DMS53 treated with DMSO at 0.1 percent for 48 hours (cell line): ENCODE measurements at regions not wholly inside any gene's neighbourhood (a gene's known extent, or its start where the extent isn't known, plus 50 kb on each side); places are given as distances from the start of the nearest gene placed in this dataset.
"Not testable (repeated sequence)": the region's sequence is repeated elsewhere in the genome, so short reads cannot be mapped to it uniquely, and the experiment has no call there.

Source experiments
- DNase-seq: peaks from one replicate; lab custom pipeline; 2025; ENCODE audit not compliant: unreplicated experiment; lab: John Stamatoyannopoulos, UW

GRCh38 chr6:109255946-109256640, 126.2 kb downstream of the CD164 start:
- peak; percentile 69 for DNase-seq

- no peak for DNase-seq
These were observed 127.2 kb downstream of the CD164 start for GRCh38 chr6:109255087-109255486.

- DNase-seq, result no peak
These were observed 128.9 kb downstream of the CD164 start for GRCh38 chr6:109253366-109253765.

GRCh38 chr6:109252261-109253041, 129.8 kb downstream of the CD164 start:
- DNase-seq, result no peak

GRCh38 chr6:109251839-109252238, 130.4 kb downstream of the CD164 start:
- DNase-seq, result no peak

- DNase-seq, result not testable (repeated sequence)
These were observed 131.6 kb downstream of the CD164 start for GRCh38 chr6:109250544-109251156.

- no peak for DNase-seq
These were observed 138.1 kb downstream of the CD164 start for GRCh38 chr6:109243863-109244825.

- no peak for DNase-seq
These were observed 139.3 kb downstream of the CD164 start for GRCh38 chr6:109242925-109243324.

GRCh38 chr6:109242029-109242428, 140.2 kb downstream of the CD164 start:
- DNase-seq, result no peak

GRCh38 chr6:109241199-109241598, 141.1 kb downstream of the CD164 start:
- DNase-seq, result no peak

GRCh38 chr6:109240370-109241084, 141.7 kb downstream of the CD164 start:
- DNase-seq, result no peak

GRCh38 chr6:109239651-109240321, 142.5 kb downstream of the CD164 start:
- DNase-seq, result no peak

- DNase-seq, result no peak
These were observed 143.1 kb downstream of the CD164 start for GRCh38 chr6:109239160-109239559.

- no peak for DNase-seq
These were observed 143.1 kb downstream of the CEP57L1 start for GRCh38 chr6:109238396-109238795.

GRCh38 chr6:109237986-109238329, 142.7 kb downstream of the CEP57L1 start:
- DNase-seq, result no peak

GRCh38 chr6:109237077-109237985, 142.0 kb downstream of the CEP57L1 start:
- no peak for DNase-seq

- peak; percentile 71 for DNase-seq
These were observed 141.1 kb downstream of the CEP57L1 start for GRCh38 chr6:109236115-109237076.
